ENCODE measurements at regions not wholly inside any gene's neighbourhood (a gene's known extent, or its start where the extent isn't known, plus 50 kb on each side); places are given as distances from the start of the nearest gene placed in this dataset.

GRCh38 chr1:219399446-219399845 is 213.5 kb downstream of the ZC3H11B start:
- DNase-seq (ENCODE audit: low spot score), result no peak

GRCh38 chr1:219398815-219399396 is 214.0 kb downstream of the ZC3H11B start:
- no peak for DNase-seq (ENCODE audit: low spot score)

DNA sequence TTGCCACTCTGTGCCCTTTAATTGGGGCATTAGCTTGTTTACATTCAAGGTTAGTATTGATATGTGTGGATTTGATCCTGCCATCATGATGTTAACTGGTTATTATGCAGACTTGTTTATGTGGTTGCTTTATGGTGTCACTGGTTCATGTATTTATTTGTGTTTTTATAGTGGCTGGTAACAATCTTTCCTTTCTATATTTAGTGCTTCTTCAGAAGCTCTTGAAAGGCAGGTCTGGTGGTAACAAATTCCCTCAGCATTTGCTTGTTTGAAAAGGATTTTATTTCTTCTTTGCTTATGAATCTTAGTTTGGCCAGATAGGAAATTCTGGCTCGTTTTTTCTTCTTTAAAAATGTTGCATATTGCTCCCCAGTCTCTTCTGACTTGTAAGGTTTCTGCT is 215.4 kb downstream of the ZC3H11B start:
- DNase-seq (ENCODE audit: low spot score), result no peak

DNA sequence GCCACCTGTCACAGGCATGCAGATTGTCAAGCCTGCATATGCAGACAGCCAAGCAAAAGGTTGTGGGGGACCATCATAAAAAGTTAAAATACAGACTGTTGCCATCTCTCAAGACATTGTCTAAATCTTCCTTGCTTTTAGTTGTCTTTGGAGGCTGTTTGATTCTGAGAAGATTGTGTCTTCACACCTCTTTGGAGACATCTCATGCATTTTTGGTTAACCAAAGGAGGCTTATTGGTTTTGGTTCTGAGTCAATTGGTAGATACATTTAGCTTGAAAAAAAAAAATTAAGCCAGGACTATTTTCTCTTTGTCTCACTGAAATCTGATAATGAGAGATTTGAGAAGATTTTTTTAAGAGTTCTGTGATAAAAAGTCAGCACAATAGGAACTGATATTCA is 217.6 kb downstream of the LYPLAL1 start:
- no peak for DNase-seq (ENCODE audit: low spot score)

DNA sequence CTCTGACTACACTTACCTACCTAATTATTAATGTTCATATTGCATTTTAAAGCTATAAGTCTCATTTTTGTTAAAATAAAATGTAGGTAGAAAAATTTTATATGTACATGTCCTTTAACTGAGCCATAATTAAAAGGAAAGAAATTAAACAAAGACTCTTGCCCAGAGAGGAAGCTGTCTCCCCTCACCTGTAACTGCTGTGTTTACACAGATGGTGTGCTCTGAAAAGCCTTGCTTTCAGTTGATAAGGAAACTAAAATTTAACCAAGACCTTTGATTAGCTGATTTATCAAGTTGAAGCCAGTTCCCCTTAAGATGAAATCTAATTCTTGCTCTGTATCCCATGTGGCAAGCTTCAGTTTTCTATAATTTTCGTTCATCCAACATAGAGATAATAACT is 213.5 kb downstream of the LYPLAL1 start:
- no peak for DNase-seq (ENCODE audit: low spot score)

GRCh38 chr1:219385787-219386427 is 212.2 kb downstream of the LYPLAL1 start:
- DNase-seq (ENCODE audit: low spot score), result peak; percentile 40

- DNase-seq (ENCODE audit: low spot score), result no peak
These were observed 209.6 kb downstream of the LYPLAL1 start for GRCh38 chr1:219383281-219383680.

GRCh38 chr1:219381396-219381795 is 207.7 kb downstream of the LYPLAL1 start:
- no peak for DNase-seq (ENCODE audit: low spot score)

- DNase-seq (ENCODE audit: low spot score), result no peak
These were observed 206.8 kb downstream of the LYPLAL1 start for GRCh38 chr1:219380463-219380862.

DNA sequence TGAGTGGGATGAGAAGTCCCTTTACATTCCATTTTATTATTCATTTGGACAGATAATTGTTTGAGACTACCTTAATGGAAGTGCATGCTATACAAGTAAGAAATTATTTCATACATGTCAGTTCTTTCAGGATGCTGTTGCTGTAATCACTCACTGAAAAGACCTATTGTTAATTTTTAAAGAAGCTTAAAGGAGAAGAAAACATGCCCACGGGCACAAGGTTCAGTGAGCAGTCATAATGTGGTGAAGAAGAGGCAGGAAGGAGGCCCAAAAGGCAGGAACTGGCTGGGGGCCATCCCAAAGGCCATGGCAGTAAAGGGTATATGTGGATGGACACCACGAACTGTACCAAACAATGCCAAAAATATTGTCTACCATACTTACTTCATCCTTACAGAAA is 206.0 kb downstream of the LYPLAL1 start:
- DNase-seq (ENCODE audit: low spot score), result no peak

DNA sequence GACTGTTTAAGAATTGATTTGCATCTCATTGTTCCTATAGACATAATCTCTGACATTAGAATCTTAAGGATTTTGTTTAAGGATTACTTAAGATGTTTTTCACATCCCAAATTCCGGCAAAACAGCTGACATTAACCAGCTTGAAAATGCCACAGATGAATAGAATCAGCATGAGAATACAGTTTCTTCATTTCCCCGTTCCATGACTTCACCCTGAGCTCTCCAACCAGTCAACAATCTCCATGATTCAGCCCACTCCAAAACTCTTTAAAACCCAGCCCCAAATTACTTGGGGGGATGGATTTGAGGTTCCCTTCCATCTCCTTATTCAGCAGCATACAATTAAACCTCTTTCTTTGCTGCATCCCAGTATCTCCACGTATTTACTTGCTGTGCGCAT is 201.0 kb downstream of the LYPLAL1 start:
- DNase-seq (ENCODE audit: low spot score), result no peak

DNA sequence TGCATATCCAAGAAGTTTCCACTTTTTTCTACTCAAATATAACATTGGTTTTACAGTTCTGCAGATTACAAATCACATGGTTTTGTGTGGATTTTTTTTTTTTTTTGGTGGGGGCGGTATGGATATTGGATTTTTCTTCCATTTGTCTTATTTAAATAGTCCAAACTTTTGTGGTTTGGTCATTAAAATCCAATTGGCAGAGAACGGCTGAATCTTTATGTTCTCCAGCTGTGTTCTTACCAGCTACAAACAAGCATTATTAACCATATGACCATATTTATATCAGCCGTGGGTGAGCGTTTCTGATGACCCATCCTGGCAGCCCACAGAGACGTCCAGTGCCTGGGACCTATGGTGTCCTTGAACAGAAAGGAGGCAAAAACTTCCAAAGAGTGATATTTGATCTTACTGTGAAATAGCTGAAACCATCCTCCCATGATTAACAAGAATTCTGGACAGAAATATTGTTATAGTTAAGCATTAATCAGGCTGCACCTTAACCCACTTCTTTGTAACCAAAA is 200.4 kb downstream of the LYPLAL1 start:
- DNase-seq (ENCODE audit: low spot score), result no peak

GRCh38 chr1:219373616-219373935 is 199.9 kb downstream of the LYPLAL1 start:
- no peak for DNase-seq (ENCODE audit: low spot score)

GRCh38 chr1:219372916-219373615 is 199.4 kb downstream of the LYPLAL1 start:
- no peak for DNase-seq (ENCODE audit: low spot score)

GRCh38 chr1:219371471-219371870 is 197.8 kb downstream of the LYPLAL1 start:
- DNase-seq (ENCODE audit: low spot score), result no peak

DNA sequence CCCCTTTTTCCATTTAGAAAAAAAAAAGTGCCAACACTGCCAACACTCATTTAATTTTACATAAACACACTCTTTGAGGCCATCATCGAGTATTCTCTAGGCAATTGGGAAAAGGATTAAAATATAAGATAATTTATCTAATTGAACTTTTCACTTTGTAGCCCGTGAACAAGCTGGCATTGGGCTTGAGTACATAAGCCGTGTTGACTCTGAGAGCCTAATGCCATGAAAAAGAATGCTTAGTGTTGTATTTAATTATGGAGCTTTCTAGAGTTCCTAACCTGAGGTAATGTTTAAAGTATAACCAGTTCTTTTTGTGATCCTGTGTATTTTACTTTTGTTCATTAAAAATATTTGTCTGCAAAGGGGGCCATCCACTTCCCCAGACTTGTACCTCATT is 193.8 kb downstream of the LYPLAL1 start:
- DNase-seq (ENCODE audit: low spot score), result no peak

GRCh38 chr1:219365451-219365850 is 191.8 kb downstream of the LYPLAL1 start:
- DNase-seq (ENCODE audit: low spot score), result no peak

DNA sequence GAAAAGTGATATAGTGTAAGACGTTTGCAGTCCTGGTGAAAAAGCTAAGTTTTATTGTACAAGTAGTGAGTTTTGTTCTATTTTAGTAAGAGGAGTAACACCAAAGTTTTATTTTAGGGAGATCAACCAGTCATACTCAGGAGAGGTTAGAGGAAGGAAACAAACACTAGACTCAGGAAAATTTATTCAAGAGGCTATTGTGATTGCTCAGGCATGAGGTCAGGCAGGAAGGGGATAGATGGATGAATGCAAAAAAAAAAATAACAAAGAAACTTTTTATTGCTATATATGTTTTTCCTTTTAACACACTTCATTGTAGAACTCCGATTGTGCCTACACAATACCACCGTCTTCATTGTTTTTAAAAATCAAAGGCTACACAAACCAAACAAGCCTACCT is 189.0 kb downstream of the LYPLAL1 start:
- peak; percentile 7 for DNase-seq (ENCODE audit: low spot score)

DNA sequence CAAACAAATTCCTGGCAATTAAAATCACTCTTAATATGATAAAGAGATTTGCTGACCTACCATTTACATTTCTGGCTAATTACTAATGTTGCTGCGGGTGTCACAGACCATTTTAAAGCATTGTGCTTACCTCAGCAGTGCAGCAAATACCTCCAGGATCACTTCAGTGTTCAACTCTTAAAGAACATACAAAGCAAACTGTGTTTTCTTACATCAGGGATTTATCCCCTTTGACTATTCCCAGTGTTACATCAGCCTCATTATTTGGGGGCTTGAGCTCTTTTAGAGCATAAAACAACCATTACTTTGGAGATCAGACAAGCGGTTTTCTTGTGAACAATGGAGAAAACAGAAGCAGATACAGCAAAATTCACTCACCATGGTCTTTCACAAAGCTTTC is 185.4 kb downstream of the LYPLAL1 start:
- DNase-seq (ENCODE audit: low spot score), result no peak

DNA sequence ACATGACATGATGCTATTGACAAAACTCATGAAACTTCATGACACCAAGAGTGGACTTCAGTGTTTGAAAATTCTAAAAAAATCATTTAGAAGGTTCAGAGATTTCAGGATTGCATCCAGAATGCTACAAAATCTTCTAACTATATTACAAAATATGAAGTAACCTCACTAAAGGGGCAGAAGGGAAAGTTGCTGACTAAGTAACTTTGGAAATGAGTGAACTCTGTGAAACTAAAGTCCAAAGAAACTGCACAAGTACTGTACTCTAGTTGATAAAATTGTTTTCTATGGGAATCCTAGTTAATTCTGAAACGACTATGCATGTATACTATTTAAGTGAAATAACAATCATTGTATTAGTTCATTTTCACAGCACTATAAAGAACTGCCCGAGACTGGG is 184.4 kb downstream of the LYPLAL1 start:
- DNase-seq (ENCODE audit: low spot score), result no peak

DNA sequence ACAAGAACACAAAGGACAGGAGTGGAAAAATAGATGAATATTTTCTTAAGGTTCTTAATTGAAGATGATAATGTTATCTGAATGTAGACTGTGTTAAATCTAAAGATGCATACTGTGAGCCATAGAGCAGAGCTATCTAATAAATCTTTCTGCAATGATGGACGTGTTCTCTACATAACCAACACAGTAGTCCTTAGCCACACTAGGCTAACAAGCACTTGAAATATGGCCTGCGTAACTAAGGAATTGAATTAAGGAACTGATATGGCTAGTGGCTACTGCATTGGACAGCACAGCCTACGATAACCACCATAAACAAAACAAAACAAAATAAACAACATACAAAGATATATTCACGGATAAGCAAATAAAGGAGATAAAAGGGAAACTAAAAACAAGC is 181.3 kb downstream of the LYPLAL1 start:
- DNase-seq (ENCODE audit: low spot score), result no peak

GRCh38 chr1:219352961-219353651 is 179.4 kb downstream of the LYPLAL1 start:
- no peak for DNase-seq (ENCODE audit: low spot score)

Measured in kidney capillary endothelial cell (primary cell).